ENCODE measurements at regions not wholly inside any gene's neighbourhood (a gene's known extent, or its start where the extent isn't known, plus 50 kb on each side); places are given as distances from the start of the nearest gene placed in this dataset.

DNA sequence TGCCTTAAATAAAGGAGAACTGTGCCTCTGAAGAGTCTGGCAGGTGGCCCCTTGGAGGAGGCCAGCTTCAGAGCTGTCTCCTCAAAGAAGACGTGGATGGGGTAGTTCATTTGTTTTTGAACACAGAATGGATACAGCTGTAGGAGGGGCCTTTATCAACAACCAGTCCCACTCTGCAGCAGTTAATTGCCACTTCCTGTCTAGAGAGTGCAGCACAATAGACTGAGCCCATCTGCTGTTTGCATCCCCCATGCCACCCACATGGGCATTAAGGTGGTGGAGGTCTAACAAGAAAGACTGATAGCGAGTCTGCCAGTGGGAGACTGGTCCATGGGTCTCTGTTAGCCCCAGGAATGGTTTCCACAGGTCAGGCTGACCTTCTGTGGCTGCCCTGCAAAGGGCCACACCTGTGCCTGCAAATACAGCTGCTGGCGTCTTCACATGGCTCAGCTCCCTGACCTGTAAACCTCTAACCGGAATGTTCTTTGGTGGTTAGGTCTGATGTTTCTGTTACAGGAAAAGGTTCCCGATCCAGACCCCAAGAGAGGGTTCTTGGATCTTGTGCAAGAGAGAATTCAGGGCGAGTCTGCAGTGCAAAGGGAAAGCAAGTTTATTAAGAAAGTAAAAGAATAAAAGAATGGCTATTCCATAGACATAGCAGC is 153.3 kb upstream of the ITGA6 start:
- Histone ChIP-seq H3K4me3 (ENCODE audit: low read length) (no peak overlapping the region), H3K27me3 (ENCODE audit: control insufficient read depth, insufficient read depth, low read length) (no peaks in the 10 kb centered on the region), H3K9ac (ENCODE audit: low read length) (no peak overlapping the region), H3K9me3 (ENCODE audit: control insufficient read depth, low read length) (no peaks in the 10 kb centered on the region), H3K4me1 (ENCODE audit: control insufficient read depth, insufficient read depth, low read length) (peaks cover 11% of the 10 kb centered on the region), H3K36me3 (ENCODE audit: control insufficient read depth, insufficient read depth, low read length) (no peaks in the 10 kb centered on the region)

DNA sequence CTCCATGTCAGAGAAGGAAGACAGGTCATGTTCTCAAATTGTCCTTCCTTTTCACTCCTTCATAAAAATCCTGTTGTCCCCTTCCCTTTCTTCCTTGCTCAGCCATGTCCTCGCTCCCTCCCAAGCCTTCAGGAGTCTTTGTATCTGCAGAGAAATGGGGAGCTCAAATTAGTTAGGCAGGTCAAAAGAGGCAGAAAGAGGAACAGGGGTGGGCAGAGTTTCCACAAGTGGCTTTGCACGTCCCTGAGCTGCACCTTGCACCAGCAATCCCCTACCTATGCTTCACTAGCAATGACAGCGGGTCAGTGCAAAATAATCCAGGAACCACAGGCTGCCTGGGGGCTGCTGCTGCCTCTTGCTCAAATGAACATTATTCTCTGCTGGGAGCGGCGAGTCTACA is 152.1 kb upstream of the ITGA6 start:
- no peaks in the 10 kb centered on the region for H3K9me3 ChIP-seq (ENCODE audit: control insufficient read depth, low read length)
- no peaks in the 10 kb centered on the region for H3K36me3 ChIP-seq (ENCODE audit: control insufficient read depth, insufficient read depth, low read length)
- H3K9ac ChIP-seq (ENCODE audit: low read length) = no peak overlapping the region
- H3K27me3 ChIP-seq (ENCODE audit: control insufficient read depth, insufficient read depth, low read length) = no peaks in the 10 kb centered on the region
- H3K4me3 ChIP-seq (ENCODE audit: low read length) = no peak overlapping the region
- peaks cover 7% of the 10 kb centered on the region for H3K4me1 ChIP-seq (ENCODE audit: control insufficient read depth, insufficient read depth, low read length)

DNA sequence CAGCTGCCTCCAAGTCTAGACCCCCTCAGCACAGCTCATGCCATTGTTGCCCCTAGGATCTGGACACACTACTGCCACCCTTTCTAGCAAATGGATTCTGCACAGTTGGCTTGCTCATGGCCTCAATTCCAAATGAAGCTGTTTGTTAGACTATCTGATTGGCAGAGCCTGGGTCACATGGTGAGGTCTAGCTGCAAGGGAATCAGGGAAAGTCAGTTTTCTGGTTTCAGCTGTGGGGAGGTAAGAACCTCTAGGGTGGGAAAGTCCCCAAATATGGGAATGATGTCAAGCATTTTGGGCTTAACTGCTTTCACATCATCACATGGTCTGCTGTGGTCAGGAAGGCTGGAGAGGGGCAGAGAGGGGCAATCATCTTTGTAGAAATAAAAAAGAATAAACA is 150.4 kb upstream of the ITGA6 start:
- Histone ChIP-seq H3K27me3 (ENCODE audit: control insufficient read depth, insufficient read depth, low read length) (no peaks in the 10 kb centered on the region), H3K9ac (ENCODE audit: low read length) (no peak overlapping the region), H3K9me3 (ENCODE audit: control insufficient read depth, low read length) (no peaks in the 10 kb centered on the region), H3K36me3 (ENCODE audit: control insufficient read depth, insufficient read depth, low read length) (no peaks in the 10 kb centered on the region), H3K4me1 (ENCODE audit: control insufficient read depth, insufficient read depth, low read length) (no peaks in the 10 kb centered on the region), H3K4me3 (ENCODE audit: low read length) (no peak overlapping the region)

DNA sequence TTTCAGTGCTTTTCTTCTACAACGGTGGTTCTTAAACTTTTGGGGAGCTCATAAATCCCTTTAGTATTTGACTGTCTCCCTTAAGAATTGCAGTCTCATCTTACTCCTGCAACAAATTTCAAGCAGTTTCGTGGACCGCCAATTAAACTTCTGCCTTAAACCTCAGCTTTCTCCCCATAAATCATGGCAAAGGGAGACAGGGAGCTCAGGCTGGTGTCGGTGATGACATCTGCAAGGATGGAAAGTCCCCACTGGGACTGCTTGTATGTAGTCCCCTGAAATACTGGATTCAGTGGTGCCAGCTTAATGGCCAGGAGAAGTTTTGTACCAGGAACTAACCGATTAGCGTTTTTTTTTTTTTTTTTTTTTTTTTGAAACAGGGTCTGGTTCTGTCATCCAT is 148.7 kb upstream of the ITGA6 start:
- Histone ChIP-seq H3K27me3 (ENCODE audit: control insufficient read depth, insufficient read depth, low read length) (no peaks in the 10 kb centered on the region), H3K9ac (ENCODE audit: low read length) (no peak overlapping the region), H3K4me3 (ENCODE audit: low read length) (no peak overlapping the region), H3K9me3 (ENCODE audit: control insufficient read depth, low read length) (no peaks in the 10 kb centered on the region), H3K36me3 (ENCODE audit: control insufficient read depth, insufficient read depth, low read length) (no peaks in the 10 kb centered on the region), H3K4me1 (ENCODE audit: control insufficient read depth, insufficient read depth, low read length) (no peaks in the 10 kb centered on the region)

DNA sequence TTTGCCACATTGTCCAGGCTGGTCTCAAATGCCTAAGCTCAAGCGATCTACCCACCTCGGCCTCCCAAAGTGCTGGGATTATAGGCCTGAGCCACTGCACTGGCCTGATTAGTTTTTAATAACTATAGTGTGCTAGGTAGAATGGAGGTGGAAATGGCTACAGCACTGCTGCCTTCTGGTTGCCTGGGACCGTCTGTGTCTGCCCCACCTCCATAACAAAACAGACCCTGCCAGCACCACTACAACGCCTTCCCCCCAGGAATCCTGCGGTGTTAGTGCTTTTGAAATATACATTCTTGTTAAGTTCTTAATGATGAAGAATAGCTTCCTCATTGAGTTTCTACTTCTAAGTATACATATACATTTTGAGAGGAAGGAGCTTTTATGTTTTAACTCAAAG is 148.2 kb upstream of the ITGA6 start:
- Histone ChIP-seq H3K4me1 (ENCODE audit: control insufficient read depth, insufficient read depth, low read length) (no peaks in the 10 kb centered on the region), H3K9me3 (ENCODE audit: control insufficient read depth, low read length) (no peaks in the 10 kb centered on the region), H3K36me3 (ENCODE audit: control insufficient read depth, insufficient read depth, low read length) (no peaks in the 10 kb centered on the region), H3K4me3 (ENCODE audit: low read length) (no peak overlapping the region), H3K27me3 (ENCODE audit: control insufficient read depth, insufficient read depth, low read length) (no peaks in the 10 kb centered on the region), H3K9ac (ENCODE audit: low read length) (no peak overlapping the region)

DNA sequence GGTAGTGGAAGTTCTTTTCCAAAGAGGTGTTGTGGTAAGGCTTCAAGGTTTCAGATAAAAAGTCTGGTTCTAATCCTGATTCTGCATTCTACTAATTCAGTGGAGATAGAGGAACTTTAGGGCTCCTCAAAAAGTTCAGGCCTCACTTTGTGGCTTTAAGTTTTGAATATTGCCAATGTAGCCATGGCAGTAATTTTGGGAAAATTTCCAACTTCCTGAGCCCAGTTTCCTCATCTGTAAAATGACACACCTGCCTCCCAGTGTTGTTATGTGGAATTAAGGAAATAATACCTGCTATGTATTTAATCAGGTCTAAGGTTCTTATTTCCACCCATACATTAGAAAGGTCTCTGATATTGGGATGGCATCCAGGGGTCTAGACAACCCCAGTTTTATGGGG is 147.6 kb upstream of the ITGA6 start:
- Histone ChIP-seq H3K4me1 (ENCODE audit: control insufficient read depth, insufficient read depth, low read length) (no peaks in the 10 kb centered on the region), H3K9ac (ENCODE audit: low read length) (no peak overlapping the region), H3K9me3 (ENCODE audit: control insufficient read depth, low read length) (no peaks in the 10 kb centered on the region), H3K27me3 (ENCODE audit: control insufficient read depth, insufficient read depth, low read length) (no peaks in the 10 kb centered on the region), H3K4me3 (ENCODE audit: low read length) (no peak overlapping the region), H3K36me3 (ENCODE audit: control insufficient read depth, insufficient read depth, low read length) (no peaks in the 10 kb centered on the region)

DNA sequence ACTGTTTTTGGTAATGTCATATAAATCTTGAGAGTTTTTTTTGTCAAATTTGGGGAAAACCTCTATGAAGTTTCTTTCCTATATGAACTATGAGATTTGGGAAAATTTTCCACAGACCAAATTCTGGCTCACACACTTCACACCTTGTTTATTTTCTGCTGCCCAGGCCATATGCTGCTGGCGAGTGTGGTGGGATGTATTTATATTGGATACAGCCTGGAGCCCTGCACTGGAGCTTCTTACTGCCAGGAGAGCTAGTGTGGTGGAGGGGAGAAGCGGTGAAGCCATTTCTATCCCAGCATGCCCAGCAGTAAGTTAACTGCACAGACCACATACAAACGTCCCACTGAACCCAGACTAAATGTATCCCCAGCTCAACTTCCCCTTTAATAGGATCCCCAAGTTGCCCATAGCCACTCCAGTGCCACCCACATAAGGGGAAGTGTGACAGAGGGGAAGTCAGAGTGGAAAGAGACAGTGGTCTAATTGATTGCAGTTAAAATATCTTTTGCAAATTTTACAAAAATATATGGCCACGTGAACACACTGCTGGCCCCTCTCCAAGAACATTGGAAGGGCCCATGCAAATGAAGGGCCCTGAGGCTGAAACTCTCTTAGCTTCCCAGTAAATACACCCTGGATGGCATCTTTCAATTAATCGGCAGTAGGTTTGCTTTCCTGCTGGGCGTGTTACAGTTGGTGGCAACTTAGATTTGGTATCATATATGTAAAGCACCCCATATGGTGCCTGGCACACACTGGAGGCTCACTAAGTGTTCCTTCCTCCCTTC is 146.6 kb upstream of the ITGA6 start:
- Histone ChIP-seq H3K4me3 (ENCODE audit: low read length) (no peak overlapping the region), H3K4me1 (ENCODE audit: control insufficient read depth, insufficient read depth, low read length) (no peaks in the 10 kb centered on the region), H3K36me3 (ENCODE audit: control insufficient read depth, insufficient read depth, low read length) (no peaks in the 10 kb centered on the region), H3K9me3 (ENCODE audit: control insufficient read depth, low read length) (no peaks in the 10 kb centered on the region), H3K27me3 (ENCODE audit: control insufficient read depth, insufficient read depth, low read length) (no peaks in the 10 kb centered on the region), H3K9ac (ENCODE audit: low read length) (no peak overlapping the region)

DNA sequence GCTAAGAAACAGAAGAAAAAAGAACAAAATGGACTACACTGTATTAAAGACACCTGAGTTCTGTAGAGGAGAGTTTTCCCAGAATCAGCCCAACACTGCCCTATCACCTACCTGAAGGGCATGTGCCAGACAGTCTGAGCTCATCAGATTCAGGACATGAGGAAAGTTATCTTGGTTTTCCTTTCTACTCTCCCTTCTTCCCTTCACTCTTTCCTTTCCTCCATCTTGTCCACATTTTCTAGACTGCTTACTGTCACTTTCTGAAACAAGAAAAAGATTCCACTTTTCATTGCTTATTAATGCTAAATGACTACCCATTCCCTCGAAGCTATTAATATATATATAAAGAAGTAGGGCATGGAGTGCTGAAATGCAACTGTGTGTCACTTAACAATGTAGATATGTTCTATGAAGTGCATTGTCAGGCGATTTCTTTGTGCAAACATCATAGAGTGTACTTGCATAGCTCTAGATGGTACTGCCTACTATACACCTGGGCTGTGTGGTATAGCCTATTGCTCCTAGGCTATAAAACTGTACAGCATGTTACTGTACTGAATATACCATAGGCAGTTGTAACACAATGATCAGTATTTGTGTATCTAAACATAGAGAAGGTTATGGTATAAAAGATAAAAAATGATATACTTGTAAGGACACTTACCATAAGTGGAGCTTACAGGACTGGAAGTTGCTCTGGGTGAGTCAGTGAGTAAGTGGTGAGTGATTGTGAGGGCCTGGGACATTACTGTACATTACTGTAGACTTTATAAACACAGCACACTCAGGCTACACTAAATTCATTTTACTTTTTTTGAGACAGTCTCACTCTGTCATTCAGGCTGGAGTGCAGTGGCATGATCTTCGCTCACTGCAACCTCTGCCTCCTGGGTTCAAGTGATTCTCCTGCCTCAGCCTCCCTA is 145.5 kb upstream of the ITGA6 start:
- Histone ChIP-seq H3K9me3 (ENCODE audit: control insufficient read depth, low read length) (no peaks in the 10 kb centered on the region), H3K4me1 (ENCODE audit: control insufficient read depth, insufficient read depth, low read length) (no peaks in the 10 kb centered on the region), H3K9ac (ENCODE audit: low read length) (no peak overlapping the region), H3K27me3 (ENCODE audit: control insufficient read depth, insufficient read depth, low read length) (no peaks in the 10 kb centered on the region), H3K4me3 (ENCODE audit: low read length) (no peak overlapping the region), H3K36me3 (ENCODE audit: control insufficient read depth, insufficient read depth, low read length) (no peaks in the 10 kb centered on the region)

DNA sequence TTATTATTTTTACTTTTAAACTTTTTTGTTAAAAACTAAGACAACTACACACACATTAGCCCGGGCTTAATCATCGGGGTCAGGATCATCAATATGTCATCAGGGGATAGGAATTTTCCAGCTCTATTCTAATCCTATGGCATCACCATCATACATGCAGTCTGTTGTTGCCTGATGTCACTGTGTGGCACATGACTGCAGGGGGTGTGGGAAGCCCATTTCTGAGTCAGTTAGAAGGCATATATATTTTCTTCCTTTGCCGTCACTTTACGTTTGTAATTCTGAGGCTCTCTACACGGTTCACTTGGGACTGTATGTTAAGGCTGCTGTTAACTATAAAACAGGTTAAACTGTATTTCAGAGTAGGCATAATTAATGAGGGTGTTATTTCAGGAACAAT is 144.4 kb upstream of the ITGA6 start:
- Histone ChIP-seq H3K4me1 (ENCODE audit: control insufficient read depth, insufficient read depth, low read length) (no peaks in the 10 kb centered on the region), H3K36me3 (ENCODE audit: control insufficient read depth, insufficient read depth, low read length) (no peaks in the 10 kb centered on the region), H3K9ac (ENCODE audit: low read length) (no peak overlapping the region), H3K9me3 (ENCODE audit: control insufficient read depth, low read length) (no peaks in the 10 kb centered on the region), H3K27me3 (ENCODE audit: control insufficient read depth, insufficient read depth, low read length) (no peaks in the 10 kb centered on the region), H3K4me3 (ENCODE audit: low read length) (no peak overlapping the region)

DNA sequence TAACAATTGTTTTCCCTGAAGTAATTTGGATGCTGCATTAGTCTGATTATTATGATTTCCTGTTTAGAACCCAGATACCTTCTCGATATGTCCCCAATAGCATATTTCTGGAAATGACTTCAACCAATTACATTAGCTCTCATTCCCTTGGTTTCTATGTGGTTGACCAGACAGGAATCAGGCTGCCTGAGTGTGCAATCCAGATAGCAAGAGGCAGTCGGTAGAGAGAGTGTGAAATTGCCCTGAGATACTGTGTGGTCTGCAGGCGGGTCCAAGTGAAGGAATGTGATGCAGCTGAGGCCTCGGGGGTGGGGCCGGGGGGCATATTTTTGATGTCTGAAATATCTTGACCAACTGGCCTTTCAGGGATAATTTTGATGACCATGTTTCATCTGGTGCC is 143.9 kb upstream of the ITGA6 start:
- Histone ChIP-seq H3K36me3 (ENCODE audit: control insufficient read depth, insufficient read depth, low read length) (no peaks in the 10 kb centered on the region), H3K27me3 (ENCODE audit: control insufficient read depth, insufficient read depth, low read length) (no peaks in the 10 kb centered on the region), H3K4me3 (ENCODE audit: low read length) (no peak overlapping the region), H3K4me1 (ENCODE audit: control insufficient read depth, insufficient read depth, low read length) (no peaks in the 10 kb centered on the region), H3K9ac (ENCODE audit: low read length) (no peak overlapping the region), H3K9me3 (ENCODE audit: control insufficient read depth, low read length) (no peaks in the 10 kb centered on the region)

DNA sequence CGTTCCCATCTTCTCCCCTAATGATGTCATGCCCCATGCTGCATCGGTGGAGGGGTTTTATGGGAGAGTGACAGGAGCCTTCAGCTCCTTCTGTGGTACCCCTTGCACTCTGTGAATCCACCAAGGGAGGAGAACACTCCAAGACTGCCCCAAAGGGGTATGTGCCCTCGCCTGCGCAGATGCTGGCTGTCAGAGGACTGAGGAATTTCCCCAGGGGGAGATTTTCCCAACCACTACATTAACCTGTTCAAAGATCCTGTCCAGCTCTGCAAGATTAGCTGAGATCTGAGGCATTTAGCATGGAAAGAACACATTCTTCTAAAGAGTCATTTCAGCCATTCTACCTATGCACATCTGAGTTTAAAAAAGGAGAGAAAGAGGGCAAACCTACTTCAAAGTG is 143.2 kb upstream of the ITGA6 start:
- Histone ChIP-seq H3K36me3 (ENCODE audit: control insufficient read depth, insufficient read depth, low read length) (no peaks in the 10 kb centered on the region), H3K9ac (ENCODE audit: low read length) (no peak overlapping the region), H3K27me3 (ENCODE audit: control insufficient read depth, insufficient read depth, low read length) (no peaks in the 10 kb centered on the region), H3K4me3 (ENCODE audit: low read length) (no peak overlapping the region), H3K9me3 (ENCODE audit: control insufficient read depth, low read length) (no peaks in the 10 kb centered on the region), H3K4me1 (ENCODE audit: control insufficient read depth, insufficient read depth, low read length) (no peaks in the 10 kb centered on the region)

DNA sequence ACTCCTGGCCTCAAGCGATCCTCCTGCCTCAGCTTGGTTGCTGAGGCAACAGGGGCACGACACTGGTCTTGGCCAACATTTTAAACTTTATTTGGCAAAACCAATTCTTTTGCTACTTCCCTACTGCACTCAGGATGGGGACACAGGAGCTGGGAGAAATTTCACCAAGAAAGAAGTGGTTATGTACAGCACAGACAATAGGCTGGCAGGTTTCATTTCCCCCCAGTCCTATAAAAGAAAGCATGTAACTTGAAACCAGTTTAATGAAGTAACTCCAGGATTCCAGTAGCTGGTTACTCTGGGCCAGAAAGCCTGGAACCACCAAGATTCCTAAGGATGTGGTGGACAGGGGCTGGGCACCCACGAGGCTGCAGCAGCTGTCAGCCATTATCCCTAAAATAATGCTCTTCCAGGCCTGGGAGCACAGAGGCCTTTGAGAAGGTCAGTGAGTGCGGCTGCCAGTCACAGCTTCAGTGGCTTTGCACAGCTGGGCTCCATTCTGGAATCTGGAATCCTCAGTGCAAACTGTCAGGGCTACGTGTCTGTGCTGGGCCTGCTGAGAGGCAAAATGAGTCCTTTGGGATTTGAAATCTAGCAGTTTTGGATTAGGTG is 142.3 kb upstream of the ITGA6 start:
- no peaks in the 10 kb centered on the region for H3K4me1 ChIP-seq (ENCODE audit: control insufficient read depth, insufficient read depth, low read length)
- no peak overlapping the region for H3K4me3 ChIP-seq (ENCODE audit: low read length)
- H3K27me3 ChIP-seq (ENCODE audit: control insufficient read depth, insufficient read depth, low read length) = no peaks in the 10 kb centered on the region
- no peak overlapping the region for H3K9ac ChIP-seq (ENCODE audit: low read length)
- no peaks in the 10 kb centered on the region for H3K9me3 ChIP-seq (ENCODE audit: control insufficient read depth, low read length)
- no peaks in the 10 kb centered on the region for H3K36me3 ChIP-seq (ENCODE audit: control insufficient read depth, insufficient read depth, low read length)
